CD4-positive, alpha-beta memory T cell (primary cell): ENCODE measurements at regions not wholly inside any gene's neighbourhood (a gene's known extent, or its start where the extent isn't known, plus 50 kb on each side); places are given as distances from the start of the nearest gene placed in this dataset.

Source experiments
- CTCF ChIA-PET: fragments of 350-600 bp; sonication (Branson Sonifier 250); formaldehyde crosslinking; loops from one replicate; lab custom pipeline; 2021; ENCODE audit warnings: inconsistent platforms; ENCODE audit not compliant: partially characterized antibody; lab: Charles Lee
- POLR2A ChIA-PET: fragments of 350-600 bp; sonication (Branson Sonifier 250); formaldehyde crosslinking; loops from one replicate; lab custom pipeline; 2021; ENCODE audit not compliant: partially characterized antibody; lab: Charles Lee
- DNase-seq, 5 donors: peaks; one replicate each; pipeline versions ENCODE4 v3.0.0 to v3.0.0-alpha.2; 2020 to 2022; ENCODE audit warnings: mixed read lengths in 1 of 5
- H3K27ac ChIP-seq: one replicate; pipeline ENCODE4 v1.7.0; 2013; ENCODE audit warnings: low read depth, low read length
- H3K27me3 ChIP-seq: 2 replicates; pipeline ENCODE4 v1.7.0; 2013; ENCODE audit warnings: mild to moderate bottlenecking, low read length, moderate library complexity; ENCODE audit not compliant: insufficient read depth
- H3K36me3 ChIP-seq: 2 replicates; pipeline ENCODE4 v1.7.0; 2013; ENCODE audit warnings: mild to moderate bottlenecking, low read length, moderate library complexity; ENCODE audit not compliant: insufficient read depth
- H3K4me1 ChIP-seq: 2 replicates; pipeline ENCODE4 v1.7.0; 2013; ENCODE audit warnings: mild to moderate bottlenecking, low read length, moderate library complexity; ENCODE audit not compliant: insufficient read depth
- H3K4me3 ChIP-seq, 2 donors: one replicate each; pipeline ENCODE4 v1.7.0; 2013; ENCODE audit warnings: low read length in 2 of 2, mild to moderate bottlenecking in 1 of 2
- H3K9me3 ChIP-seq, 2 donors: one replicate each; pipeline ENCODE4 v1.7.0; 2013; ENCODE audit warnings: low read length in 2 of 2, control low read depth in 1 of 2; ENCODE audit not compliant: control insufficient read depth in 1 of 2
- H3K27ac Mint-ChIP-seq, 7 donors: one replicate each; pipeline ENCODE4 v1.8.0; 2020 to 2021; ENCODE audit warnings: mixed read lengths in 7 of 7, mild to moderate bottlenecking in 6 of 7, inconsistent platforms in 3 of 7, moderate library complexity in 3 of 7
- H3K27me3 Mint-ChIP-seq, 2 donors: one replicate each; pipeline ENCODE4 v1.8.0; 2020 to 2021; ENCODE audit warnings: mixed read lengths in 2 of 2
- H3K36me3 Mint-ChIP-seq, 2 donors: one replicate each; pipeline ENCODE4 v1.8.0; 2020 to 2021; ENCODE audit warnings: mixed read lengths in 2 of 2, inconsistent platforms in 1 of 2, mild to moderate bottlenecking in 1 of 2
- H3K4me1 Mint-ChIP-seq, 4 donors: one replicate each; pipeline ENCODE4 v1.8.0; 2020 to 2021; ENCODE audit warnings: mixed read lengths in 4 of 4, mild to moderate bottlenecking in 1 of 4
- H3K4me3 Mint-ChIP-seq, 8 donors: one replicate each; pipeline ENCODE4 v1.8.0; 2020 to 2021; ENCODE audit warnings: mixed read lengths in 8 of 8, mild to moderate bottlenecking in 7 of 8, moderate library complexity in 6 of 8, inconsistent platforms in 3 of 8
- H3K9me3 Mint-ChIP-seq, 8 donors: one replicate each; pipeline ENCODE4 v1.8.0; 2020 to 2021; ENCODE audit warnings: mixed read lengths in 8 of 8, mild to moderate bottlenecking in 5 of 8, inconsistent platforms in 3 of 8, moderate library complexity in 1 of 8
- intact Hi-C: fragments of 100-400 bp; cut with micrococcal nuclease; formaldehyde crosslinking; loops from one replicate; pipeline ENCODE4 v1.15.1; 2023

DNA sequence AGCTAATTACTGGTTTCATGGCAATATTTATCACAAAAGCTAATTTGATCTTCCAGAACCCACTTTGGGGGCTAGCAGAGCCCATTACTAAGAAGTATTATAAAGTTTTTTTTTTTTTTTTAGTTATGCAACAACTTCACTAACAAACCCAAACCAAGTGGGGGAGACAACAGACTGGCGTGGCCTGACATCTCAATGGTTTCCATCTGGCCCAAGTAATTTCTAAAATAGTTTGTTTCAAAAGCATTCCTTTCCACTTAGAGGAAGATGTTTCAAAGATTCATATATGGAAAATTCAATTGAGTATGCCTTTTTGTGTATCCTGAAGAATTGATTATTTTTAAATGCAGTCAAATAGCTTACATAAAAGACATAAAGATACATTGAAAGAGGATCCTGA is 367.1 kb downstream of the HRH4 start:
- Histone ChIP-seq H3K4me1 (no peaks in the 10 kb centered on the region), H3K27me3 (no peaks in the 10 kb centered on the region), H3K36me3 (no peaks in the 10 kb centered on the region), H3K9me3 (no peaks in the 10 kb centered on the region), H3K4me3 (no peak overlapping the region), H3K27ac (no peak overlapping the region)
- H3K9me3 Mint-ChIP-seq = peaks cover 0 to 4% (median 0%) of the 10 kb centered on the region in 8 donors
- no peaks in the 10 kb centered on the region for H3K4me1 Mint-ChIP-seq
- POLR2A ChIA-PET = no interaction called here
- H3K4me3 Mint-ChIP-seq = no peak overlapping the region
- CTCF ChIA-PET = no interaction called here
- H3K27me3 Mint-ChIP-seq = peaks cover 0 to 2% of the 10 kb centered on the region in 2 donors
- H3K36me3 Mint-ChIP-seq = no peaks in the 10 kb centered on the region
- no peak for DNase-seq
- intact Hi-C loops = no loop called here
- no peak overlapping the region for H3K27ac Mint-ChIP-seq

DNA sequence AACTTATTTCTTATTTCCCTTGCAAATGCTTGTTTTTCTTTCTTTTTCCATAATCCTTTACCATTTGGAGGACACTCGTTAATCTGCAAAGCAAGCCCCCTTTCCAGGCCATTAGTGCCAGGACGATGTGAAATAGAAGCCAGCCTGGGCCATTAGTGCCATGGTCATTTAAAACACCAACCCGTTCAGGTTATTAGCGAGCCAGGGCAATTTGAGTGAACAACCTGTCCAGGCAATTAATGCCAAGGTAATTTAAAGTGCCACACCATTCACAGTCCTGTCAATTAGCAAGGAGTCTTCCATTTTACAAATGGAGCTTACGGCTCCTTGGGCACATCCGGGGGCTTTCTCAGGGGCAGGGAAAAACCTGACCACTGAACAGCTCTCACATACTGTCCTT is 370.6 kb downstream of the HRH4 start:
- Histone ChIP-seq H3K36me3 (no peaks in the 10 kb centered on the region), H3K27me3 (no peaks in the 10 kb centered on the region), H3K9me3 (no peaks in the 10 kb centered on the region), H3K4me3 (no peak overlapping the region), H3K27ac (no peak overlapping the region), H3K4me1 (no peaks in the 10 kb centered on the region)
- intact Hi-C loops = no loop called here
- H3K4me3 Mint-ChIP-seq = no peak overlapping the region
- no peaks in the 10 kb centered on the region for H3K4me1 Mint-ChIP-seq
- DNase-seq = no peak
- peaks cover 0 to 3% (median under 1%) of the 10 kb centered on the region in 8 donors for H3K9me3 Mint-ChIP-seq
- POLR2A ChIA-PET = no interaction called here
- peaks cover 3 to 6% of the 10 kb centered on the region in 2 donors for H3K27me3 Mint-ChIP-seq
- H3K27ac Mint-ChIP-seq = no peak overlapping the region
- CTCF ChIA-PET = no interaction called here
- no peaks in the 10 kb centered on the region for H3K36me3 Mint-ChIP-seq

DNA sequence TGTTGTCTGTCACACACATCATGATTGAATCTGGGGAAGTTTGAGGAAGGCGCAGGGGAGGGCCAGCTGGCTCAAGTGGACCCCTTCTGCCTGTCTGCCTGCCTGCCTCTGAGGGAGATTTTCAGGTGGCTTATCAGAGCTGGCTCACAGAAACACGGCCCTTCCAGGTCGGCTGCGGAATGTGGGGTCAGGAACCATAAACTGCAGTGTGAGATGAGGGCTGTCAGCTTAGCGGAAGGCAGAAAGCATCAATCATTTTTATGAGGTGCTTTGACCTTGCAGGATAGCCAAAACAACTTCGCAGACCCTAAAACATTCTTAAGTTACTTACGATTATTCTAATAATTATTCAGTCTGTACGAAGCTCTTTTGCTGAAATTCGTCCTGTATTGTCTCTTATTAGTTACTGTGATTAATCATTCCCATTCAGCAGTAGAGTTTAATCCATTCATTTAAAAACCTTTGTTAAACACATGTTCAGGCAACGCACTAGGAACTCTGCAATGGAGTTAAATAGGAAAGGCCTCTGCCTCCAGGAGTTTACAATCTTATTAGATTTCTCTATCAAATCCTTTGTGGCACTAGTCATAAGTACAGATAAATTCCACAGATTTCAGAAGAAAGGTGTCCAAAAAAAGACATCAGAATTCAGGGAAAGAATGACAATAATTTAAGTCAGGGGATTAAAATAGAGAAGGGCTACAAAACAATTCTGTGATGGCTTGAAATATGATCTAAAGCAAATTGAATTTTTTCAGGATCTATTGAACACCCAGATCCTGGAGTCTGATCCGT is 371.6 kb downstream of the HRH4 start:
- no peak overlapping the region for H3K4me3 ChIP-seq
- H3K27me3 ChIP-seq = no peaks in the 10 kb centered on the region
- intact Hi-C loops = no loop called here
- H3K4me1 ChIP-seq = no peaks in the 10 kb centered on the region
- ChIA-PET CTCF (no interaction called here), POLR2A (no interaction called here)
- H3K36me3 Mint-ChIP-seq = no peaks in the 10 kb centered on the region
- H3K9me3 Mint-ChIP-seq = peaks cover 0 to 3% (median under 1%) of the 10 kb centered on the region in 8 donors
- H3K4me1 Mint-ChIP-seq = no peaks in the 10 kb centered on the region
- H3K27ac Mint-ChIP-seq = no peak overlapping the region
- H3K36me3 ChIP-seq = no peaks in the 10 kb centered on the region
- H3K27ac ChIP-seq = no peak overlapping the region
- DNase-seq = no peak
- H3K4me3 Mint-ChIP-seq = no peak overlapping the region
- peaks cover 3 to 6% of the 10 kb centered on the region in 2 donors for H3K27me3 Mint-ChIP-seq
- H3K9me3 ChIP-seq = no peaks in the 10 kb centered on the region

DNA sequence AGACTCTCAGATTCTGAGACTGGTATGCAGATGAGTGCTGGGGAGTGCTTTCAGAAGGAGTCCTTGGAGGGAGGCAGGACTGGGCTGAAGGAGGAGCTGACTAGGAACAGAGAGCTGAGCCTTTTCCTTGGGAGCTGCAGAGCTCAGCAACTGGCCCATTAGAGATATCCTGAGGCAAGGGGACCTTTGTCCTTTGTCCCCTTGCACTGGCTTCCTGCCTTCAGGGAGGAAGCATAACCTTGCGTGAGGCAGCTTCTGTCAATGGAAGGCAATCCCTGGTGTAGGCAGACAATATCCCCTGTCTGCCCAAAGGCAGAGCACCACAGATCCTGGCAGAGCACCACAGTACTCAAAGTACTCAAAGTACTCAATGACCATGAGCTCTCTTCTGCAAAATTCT is 375.3 kb downstream of the HRH4 start:
- CTCF ChIA-PET = no interaction called here
- no peaks in the 10 kb centered on the region for H3K36me3 ChIP-seq
- Mint-ChIP-seq H3K4me3 (no peak overlapping the region), H3K27ac (no peak overlapping the region), H3K9me3 (peaks cover 0 to 6% (median 2%) of the 10 kb centered on the region in 8 donors), H3K27me3 (peaks cover 3 to 4% of the 10 kb centered on the region in 2 donors), H3K4me1 (no peaks in the 10 kb centered on the region), H3K36me3 (no peaks in the 10 kb centered on the region)
- no peak overlapping the region for H3K27ac ChIP-seq
- no peak for DNase-seq
- H3K27me3 ChIP-seq = no peaks in the 10 kb centered on the region
- H3K4me1 ChIP-seq = no peaks in the 10 kb centered on the region
- no peak overlapping the region for H3K4me3 ChIP-seq
- no peaks in the 10 kb centered on the region for H3K9me3 ChIP-seq
- intact Hi-C loops = no loop called here
- POLR2A ChIA-PET = no interaction called here

DNA sequence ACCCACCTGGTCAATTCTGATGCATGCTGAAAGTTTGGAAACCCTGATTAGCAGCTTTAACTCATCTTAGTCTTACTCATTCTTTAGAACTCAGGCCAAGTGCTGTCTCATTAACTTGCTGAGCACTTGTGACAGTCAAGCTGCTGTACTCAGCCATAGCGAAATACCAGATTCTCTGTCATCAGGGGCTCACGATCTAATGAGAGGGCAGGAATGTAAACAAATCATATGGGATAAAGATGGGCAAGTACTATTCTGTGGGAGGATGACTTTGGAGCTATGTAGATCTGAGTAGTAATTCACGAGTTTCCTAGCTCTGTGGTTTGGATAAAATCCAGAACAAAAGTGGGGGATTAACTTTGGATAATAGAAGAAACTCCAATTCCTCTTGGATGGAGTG is 376.6 kb downstream of the HRH4 start:
- H3K4me3 Mint-ChIP-seq = no peak overlapping the region
- H3K4me1 Mint-ChIP-seq = no peaks in the 10 kb centered on the region
- no peaks in the 10 kb centered on the region for H3K36me3 Mint-ChIP-seq

DNA sequence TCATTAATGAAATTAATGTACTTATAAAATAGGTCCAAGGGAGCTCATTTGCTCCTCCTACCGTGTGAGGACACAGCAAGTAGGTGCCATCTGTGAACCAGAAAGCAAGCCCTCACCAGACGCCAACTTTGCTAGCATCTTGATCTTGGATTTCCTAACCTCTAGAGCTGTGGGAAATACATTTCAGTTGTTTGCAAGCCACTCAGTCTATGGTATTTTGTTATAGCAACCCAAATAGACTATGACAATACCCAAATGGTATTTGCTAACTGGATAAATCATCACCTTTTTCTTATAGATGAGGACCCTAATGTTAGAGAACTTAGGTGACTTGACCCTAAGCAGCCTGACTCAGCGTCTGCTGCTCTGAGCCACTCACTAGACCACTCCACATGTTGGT is 379.6 kb downstream of the HRH4 start:
- Mint-ChIP-seq H3K4me1 (no peaks in the 10 kb centered on the region), H3K9me3 (peaks cover 0 to 8% (median 0%) of the 10 kb centered on the region in 8 donors), H3K4me3 (no peak overlapping the region), H3K36me3 (no peaks in the 10 kb centered on the region), H3K27me3 (peaks cover 0 to 3% of the 10 kb centered on the region in 2 donors), H3K27ac (no peak overlapping the region)
- Histone ChIP-seq H3K4me1 (no peaks in the 10 kb centered on the region), H3K9me3 (no peaks in the 10 kb centered on the region), H3K27ac (no peak overlapping the region), H3K36me3 (no peaks in the 10 kb centered on the region), H3K27me3 (no peaks in the 10 kb centered on the region), H3K4me3 (no peak overlapping the region)
- POLR2A ChIA-PET = no interaction called here
- no peak for DNase-seq
- intact Hi-C loops = no loop called here
- CTCF ChIA-PET = no interaction called here

More for the DNA sequence above, 376.6 kb downstream of the HRH4 start:
- Histone ChIP-seq H3K4me1 (no peaks in the 10 kb centered on the region), H3K4me3 (no peak overlapping the region), H3K27me3 (no peaks in the 10 kb centered on the region), H3K9me3 (no peaks in the 10 kb centered on the region), H3K36me3 (no peaks in the 10 kb centered on the region), H3K27ac (no peak overlapping the region)
- POLR2A ChIA-PET = no interaction called here
- no peak overlapping the region for H3K27ac Mint-ChIP-seq
- peaks cover 0 to 6% (median 2%) of the 10 kb centered on the region in 8 donors for H3K9me3 Mint-ChIP-seq
- intact Hi-C loops = no loop called here
- DNase-seq = no peak
- CTCF ChIA-PET = no interaction called here
- H3K27me3 Mint-ChIP-seq = peaks cover 3 to 4% of the 10 kb centered on the region in 2 donors

DNA sequence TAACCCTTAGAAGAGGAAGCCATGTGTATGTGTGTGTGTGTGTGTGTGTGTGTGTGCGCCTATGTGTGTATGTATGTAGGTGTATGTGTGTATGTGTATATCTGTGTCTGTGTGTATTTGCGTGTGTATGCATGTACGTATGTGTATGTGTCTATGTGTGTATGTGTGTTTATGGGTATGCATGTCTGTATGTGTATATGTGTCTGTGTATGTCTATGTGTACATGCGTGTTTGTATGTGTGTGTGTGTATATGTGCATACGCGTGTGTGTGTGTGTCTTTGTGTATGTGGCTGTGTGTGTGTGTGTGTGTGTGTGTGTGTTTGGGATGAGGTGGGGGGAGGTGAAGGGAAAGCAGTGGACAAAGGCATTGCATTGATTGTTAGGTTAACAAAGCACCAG is 380.2 kb downstream of the HRH4 start:
- Mint-ChIP-seq H3K27ac (no peak overlapping the region), H3K36me3 (no peaks in the 10 kb centered on the region), H3K27me3 (peaks cover 0 to 3% of the 10 kb centered on the region in 2 donors), H3K4me3 (no peak overlapping the region), H3K9me3 (peaks cover 0 to 6% (median 0%) of the 10 kb centered on the region in 8 donors), H3K4me1 (no peaks in the 10 kb centered on the region)
- Histone ChIP-seq H3K27me3 (no peaks in the 10 kb centered on the region), H3K9me3 (no peaks in the 10 kb centered on the region), H3K27ac (no peak overlapping the region), H3K4me3 (no peak overlapping the region), H3K36me3 (no peaks in the 10 kb centered on the region), H3K4me1 (no peaks in the 10 kb centered on the region)
- CTCF ChIA-PET = no interaction called here
- POLR2A ChIA-PET = no interaction called here
- no peak for DNase-seq
- intact Hi-C loops = no loop called here
